ENCODE measurements at regions not wholly inside any gene's neighbourhood (a gene's known extent, or its start where the extent isn't known, plus 50 kb on each side); places are given as distances from the start of the nearest gene placed in this dataset.
"Not testable (repeated sequence)": the region's sequence is repeated elsewhere in the genome, so short reads cannot be mapped to it uniquely, and the experiment has no call there.

DNA sequence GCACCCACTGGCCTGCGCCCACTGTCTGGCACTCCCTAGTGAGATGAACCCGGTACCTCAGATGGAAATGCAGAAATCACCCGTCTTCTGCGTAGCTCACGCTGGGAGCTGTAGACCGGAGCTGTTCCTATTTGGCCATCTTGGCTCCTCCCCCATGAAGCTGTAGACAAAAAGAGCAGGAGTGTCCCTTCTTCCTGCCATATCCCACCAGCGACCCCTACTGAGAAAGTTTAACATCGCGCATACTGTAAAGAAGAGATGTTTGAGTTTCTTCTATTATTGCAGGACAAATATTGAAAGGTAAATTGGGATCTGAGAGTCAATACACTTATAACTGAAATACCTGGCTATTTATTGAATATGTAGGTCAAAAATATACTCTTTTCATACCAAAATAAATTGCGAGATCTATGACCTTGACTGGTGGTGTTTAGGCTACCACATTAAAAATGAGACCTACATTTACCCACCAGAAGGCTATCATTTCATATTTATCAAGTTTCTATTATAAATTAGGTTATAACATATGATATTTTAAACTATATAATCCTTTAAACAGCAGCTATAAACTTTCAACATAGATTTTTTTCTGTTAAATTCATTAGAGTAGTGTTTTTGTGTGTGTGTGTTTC is 586.3 kb downstream of the HTR1B start:
- H3K27ac ChIP-seq: peak overlapping the region; percentile 79
- peak; percentile 84 for TF ChIP-seq CTCF (conservative IDR thresholded peaks at IDR 0.05; ENCODE audit: low read depth)
- POLR2A ChIA-PET (ENCODE audit: low non-redundant PET): no interaction called here
- CTCF ChIA-PET: interaction anchor here (0.5 to 1.2 kb wide), 8 partner anchors 11 to 942 kb away, joined by 3 to 6 read pairs (median 4); no protein-coding TSS in a partner anchor
- DNase-seq (ENCODE audit: low spot score): peak; percentile 66

DNA sequence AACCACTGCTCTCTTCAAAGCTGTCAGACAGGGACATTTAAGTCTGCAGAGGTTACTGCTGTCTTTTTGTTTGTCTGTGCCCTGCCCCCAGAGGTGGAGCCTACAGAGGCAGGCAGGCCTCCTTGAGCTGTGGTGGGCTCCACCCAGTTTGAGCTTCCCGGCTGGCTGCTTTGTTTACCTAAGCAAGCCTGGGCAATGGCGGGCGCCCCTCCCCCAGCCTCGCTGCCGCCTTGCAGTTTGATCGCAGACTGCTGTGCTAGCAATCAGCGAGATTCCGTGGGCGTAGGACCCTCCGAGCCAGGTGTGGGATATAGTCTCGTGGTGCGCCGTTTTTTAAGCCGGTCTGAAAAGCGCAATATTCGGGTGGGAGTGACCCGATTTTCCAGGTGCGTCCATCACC is 586.9 kb downstream of the HTR1B start:
- peak overlapping the region; percentile 79 for H3K27ac ChIP-seq
- POLR2A ChIA-PET (ENCODE audit: low non-redundant PET); DNase-seq (ENCODE audit: low spot score): not testable (repeated sequence)
- CTCF ChIA-PET: interaction anchor here (0.5 to 1.2 kb wide), 8 partner anchors 10 to 941 kb away, joined by 3 to 6 read pairs (median 4); no protein-coding TSS in a partner anchor

DNA sequence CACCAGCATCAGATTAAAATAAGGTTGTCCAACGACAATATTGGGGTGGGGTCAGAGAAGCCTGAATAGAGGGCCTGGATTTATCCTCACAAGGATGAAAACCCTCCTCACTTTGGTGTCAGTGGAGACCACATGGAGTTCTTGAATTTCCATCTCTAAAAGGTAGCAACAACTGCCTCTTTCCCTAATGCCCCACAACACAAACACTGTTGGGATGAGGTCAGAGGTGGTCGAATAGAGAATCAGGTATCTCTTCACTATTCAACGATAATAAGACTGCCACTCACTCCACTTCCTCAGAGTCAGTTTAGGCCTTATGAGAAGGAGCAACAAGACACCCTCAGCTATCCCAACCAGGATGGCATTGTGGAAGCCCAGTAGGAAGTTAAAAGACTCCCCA is 596.1 kb downstream of the HTR1B start:
- TF ChIP-seq CTCF (conservative IDR thresholded peaks at IDR 0.05; ENCODE audit: low read depth): no peak
- no peak for DNase-seq (ENCODE audit: low spot score)
- H3K27ac ChIP-seq: no peak overlapping the region
- ChIA-PET CTCF (no interaction called here), POLR2A (ENCODE audit: low non-redundant PET) (no interaction called here)

GRCh38 chr6:76866091-76866915 is 597.0 kb downstream of the HTR1B start:
- ChIA-PET POLR2A (ENCODE audit: low non-redundant PET) (no interaction called here), CTCF (interaction anchor here (1.0 kb wide), 1 partner anchor 10 kb away, joined by 5 read pairs; no protein-coding TSS in a partner anchor)
- TF ChIP-seq CTCF (conservative IDR thresholded peaks at IDR 0.05; ENCODE audit: low read depth): no peak
- no peak overlapping the region for H3K27ac ChIP-seq
- DNase-seq (ENCODE audit: low spot score): no peak

DNA sequence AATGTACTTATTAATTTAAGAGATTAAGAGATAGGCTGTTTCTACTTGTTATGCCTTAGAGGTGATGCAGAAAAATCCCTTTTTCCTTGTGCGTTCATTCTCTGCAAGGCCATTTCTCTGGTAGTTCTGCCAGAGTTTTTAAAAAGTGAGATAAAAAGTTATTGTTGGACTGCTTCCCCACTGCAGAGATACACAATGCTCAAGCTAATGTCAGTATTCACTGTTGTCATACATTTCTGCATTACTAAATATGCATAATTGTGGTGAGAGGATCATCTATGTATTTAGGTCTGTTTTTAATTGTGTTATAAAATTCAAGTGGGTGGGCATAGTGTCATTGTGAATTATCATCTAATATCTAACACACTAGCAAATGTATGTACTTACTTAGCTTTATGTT is 600.4 kb downstream of the HTR1B start:
- ChIA-PET POLR2A (ENCODE audit: low non-redundant PET) (no interaction called here), CTCF (interaction anchor here (0.6 kb wide), 1 partner anchor 248 kb away, joined by 3 read pairs; no protein-coding TSS in a partner anchor)
- no peak overlapping the region for H3K27ac ChIP-seq
- DNase-seq (ENCODE audit: low spot score): no peak
- no peak for TF ChIP-seq CTCF (conservative IDR thresholded peaks at IDR 0.05; ENCODE audit: low read depth)

DNA sequence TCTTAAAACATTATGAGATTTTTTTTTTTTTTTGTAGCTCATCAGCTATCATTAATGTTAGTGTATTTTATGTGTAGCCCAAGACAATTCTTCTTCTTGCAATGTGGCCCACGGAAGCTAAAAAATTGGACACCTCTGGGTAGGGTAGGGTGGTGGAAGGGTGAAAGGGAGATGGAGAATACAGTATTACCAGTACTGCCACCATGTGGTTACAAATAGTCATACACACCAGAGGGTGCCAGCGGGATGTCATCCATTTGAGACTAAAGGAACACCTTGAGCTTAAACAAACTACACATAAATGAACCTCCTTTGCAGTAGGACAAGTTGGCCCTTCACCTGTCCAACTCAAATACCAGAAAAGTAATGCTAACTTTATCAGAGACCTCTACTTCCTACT is 601.9 kb downstream of the HTR1B start:
- POLR2A ChIA-PET (ENCODE audit: low non-redundant PET): interaction anchor here (0.6 kb wide), 1 partner anchor 18 kb away, joined by 3 read pairs; no protein-coding TSS in a partner anchor
- TF ChIP-seq CTCF (conservative IDR thresholded peaks at IDR 0.05; ENCODE audit: low read depth): no peak
- peak; percentile 3 for DNase-seq (ENCODE audit: low spot score)
- CTCF ChIA-PET: interaction anchor here (0.5 to 0.8 kb wide), 7 partner anchors 38 to 704 kb away, joined by 3 to 6 read pairs (median 3); no protein-coding TSS in a partner anchor
- H3K27ac ChIP-seq: no peak overlapping the region

DNA sequence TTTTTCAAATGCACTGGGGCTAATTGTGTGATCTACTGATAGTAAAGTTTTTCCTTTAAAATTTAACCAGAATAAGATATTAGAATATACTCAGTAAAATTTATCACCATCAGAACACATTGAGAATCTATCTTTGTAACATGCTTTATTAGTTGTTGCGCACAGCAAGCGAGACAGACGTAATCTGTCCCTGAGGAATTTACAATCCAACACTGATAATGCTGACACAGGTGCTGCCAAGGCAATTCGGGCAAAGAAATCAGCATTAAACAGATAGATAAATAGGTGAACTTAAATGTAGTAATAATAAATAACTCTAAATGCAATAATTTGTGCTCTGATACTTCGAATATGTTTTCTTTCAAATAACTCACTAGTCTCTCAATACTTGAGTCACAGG is 607.2 kb downstream of the HTR1B start:
- ChIA-PET POLR2A (ENCODE audit: low non-redundant PET) (no interaction called here), CTCF (no interaction called here)
- no peak for TF ChIP-seq CTCF (conservative IDR thresholded peaks at IDR 0.05; ENCODE audit: low read depth)
- no peak for DNase-seq (ENCODE audit: low spot score)
- H3K27ac ChIP-seq: no peak overlapping the region
